HG02759 (cell line): ENCODE measurements at regions not wholly inside any gene's neighbourhood (a gene's known extent, or its start where the extent isn't known, plus 50 kb on each side); places are given as distances from the start of the nearest gene placed in this dataset.

Experiments used
- ATAC-seq: cut with Tn5 transposase; IDR thresholded peaks from one replicate; pipeline ENCODE4 v1.9.1; 2021; ENCODE audit warnings: mild to moderate bottlenecking, moderate library complexity; ENCODE audit not compliant: unreplicated experiment

DNA sequence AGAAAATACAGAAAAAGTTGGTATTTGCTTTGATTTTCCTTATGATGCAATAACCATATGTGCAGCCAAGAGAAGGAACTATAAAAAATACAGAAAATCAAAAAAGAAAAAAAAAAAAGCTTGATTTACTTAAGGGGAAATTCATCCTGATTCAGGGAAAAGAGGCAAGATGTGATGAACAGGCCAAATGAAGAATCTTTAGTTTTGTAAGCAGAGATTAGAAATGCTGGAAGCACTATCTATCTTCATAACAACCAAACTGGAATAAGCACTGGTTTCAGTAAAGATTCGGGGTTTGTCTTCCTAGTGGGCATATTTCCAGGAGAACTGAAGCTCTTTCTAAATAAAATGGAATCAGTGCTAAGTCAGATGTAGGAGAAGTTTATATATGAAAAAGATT is 82.9 kb upstream of the KCNIP4 start:
- ATAC-seq: no peak

DNA sequence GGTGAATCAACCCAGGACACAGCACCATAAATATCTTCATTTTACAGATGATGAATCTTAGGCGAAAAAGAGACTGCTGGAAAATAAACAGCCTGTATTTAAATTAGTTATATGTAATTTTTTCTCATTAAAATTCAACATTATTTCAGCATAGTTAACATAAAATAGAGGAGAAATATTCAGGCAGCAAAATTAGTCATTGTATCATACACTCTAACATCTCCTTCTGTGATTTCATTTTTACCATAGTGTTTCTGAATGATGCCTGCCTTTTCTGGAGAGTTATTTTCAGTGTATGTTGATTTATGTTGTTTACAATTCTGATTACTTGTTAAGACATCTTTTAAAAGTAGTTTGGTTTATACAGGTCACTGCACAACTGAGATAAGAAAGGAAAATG is 82.3 kb upstream of the KCNIP4 start:
- ATAC-seq: no peak

DNA sequence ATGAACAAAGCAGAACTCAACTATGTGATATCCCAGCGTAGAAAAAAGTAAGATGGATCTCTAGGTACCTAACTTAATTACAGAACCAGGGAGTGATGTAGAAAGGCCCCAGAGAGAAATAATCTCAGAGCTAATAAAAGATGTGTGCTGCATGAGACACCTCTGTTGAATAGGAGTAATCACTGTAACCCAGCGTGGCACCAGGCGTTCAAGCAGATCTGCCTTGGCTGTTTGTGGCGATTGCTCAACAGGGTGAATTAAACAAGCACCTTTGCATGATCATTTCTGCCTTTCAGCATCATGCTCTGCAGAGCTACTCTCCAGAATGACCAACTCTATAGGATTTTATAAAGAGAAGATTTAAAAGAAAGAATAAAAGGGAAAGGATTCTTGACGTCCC is 81.7 kb upstream of the KCNIP4 start:
- ATAC-seq: no peak

DNA sequence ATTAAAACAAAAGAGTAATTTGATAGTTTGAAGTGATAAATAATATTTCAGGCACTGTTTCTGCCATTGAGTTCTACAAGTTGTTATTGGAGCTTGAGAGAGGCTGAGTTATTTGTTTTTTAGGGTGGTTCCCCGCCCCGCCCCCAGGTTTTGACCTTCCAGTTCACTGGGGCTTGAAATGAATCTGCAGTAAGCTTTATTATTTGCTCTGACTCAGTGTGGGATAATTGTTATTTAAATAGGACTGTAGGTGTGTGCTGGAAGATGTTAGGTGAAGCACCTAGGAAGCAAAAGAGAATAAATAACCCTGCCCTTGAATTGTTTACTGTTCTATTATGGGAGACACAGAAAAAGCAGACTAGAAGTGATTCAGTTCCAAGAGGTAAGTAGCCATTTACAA is 81.2 kb upstream of the KCNIP4 start:
- ATAC-seq: no peak

DNA sequence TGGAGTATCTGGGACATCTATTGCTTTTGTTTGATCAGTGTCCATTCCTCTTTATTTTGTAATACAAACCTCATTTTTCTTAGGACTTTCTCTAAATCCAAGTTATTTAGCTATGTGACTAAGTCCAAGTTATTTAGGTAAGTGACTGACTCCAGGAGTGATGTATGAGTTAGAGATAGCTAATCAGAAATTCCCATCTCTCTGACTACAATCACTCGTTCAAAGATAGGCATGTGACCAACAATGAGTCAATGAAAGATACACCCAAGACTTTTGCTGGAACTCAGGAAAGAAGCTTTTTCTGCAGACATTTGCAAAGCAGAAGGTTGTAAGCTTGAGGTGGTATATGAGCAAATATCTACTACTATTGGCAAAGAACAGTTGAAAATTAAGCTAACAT is 72.5 kb upstream of the KCNIP4 start:
- ATAC-seq: no peak

DNA sequence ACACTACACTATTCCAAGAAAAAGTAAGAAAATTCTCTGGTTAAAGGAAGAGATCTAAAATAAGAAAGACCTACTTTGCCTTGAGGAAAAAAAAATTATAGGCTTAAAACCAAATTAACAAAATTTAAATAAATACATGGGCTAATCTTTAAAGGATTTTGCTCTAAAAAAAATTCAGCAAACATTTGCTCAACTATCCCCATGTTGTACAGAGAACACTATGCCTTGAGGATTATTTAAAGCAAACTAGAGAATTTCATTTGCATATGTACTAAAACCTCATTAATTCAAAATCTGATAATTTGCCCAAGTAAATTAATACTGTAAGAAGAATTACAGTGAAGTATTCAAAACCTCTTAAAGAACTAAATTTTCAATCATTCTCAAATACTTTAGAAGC is 71.6 kb upstream of the KCNIP4 start:
- ATAC-seq: no peak

DNA sequence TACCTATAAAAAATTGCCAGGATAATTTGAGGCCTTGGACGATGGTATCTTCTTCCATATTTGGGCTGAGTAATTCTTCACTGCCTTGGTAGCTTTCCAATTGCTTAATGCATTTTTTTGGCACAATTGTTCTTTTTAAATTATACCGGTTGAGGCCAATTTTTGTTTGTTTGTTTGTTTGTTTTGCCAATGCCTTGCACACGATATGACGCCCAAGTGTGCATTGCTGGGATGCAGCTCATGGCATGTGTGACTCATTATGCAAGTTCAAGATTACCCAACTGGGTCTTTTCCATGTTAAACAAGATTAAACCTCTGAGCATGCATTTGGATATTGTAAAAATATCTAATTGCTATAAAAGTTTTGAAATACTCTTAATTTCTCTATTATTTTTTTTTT is 71.1 kb upstream of the KCNIP4 start:
- no peak for ATAC-seq

DNA sequence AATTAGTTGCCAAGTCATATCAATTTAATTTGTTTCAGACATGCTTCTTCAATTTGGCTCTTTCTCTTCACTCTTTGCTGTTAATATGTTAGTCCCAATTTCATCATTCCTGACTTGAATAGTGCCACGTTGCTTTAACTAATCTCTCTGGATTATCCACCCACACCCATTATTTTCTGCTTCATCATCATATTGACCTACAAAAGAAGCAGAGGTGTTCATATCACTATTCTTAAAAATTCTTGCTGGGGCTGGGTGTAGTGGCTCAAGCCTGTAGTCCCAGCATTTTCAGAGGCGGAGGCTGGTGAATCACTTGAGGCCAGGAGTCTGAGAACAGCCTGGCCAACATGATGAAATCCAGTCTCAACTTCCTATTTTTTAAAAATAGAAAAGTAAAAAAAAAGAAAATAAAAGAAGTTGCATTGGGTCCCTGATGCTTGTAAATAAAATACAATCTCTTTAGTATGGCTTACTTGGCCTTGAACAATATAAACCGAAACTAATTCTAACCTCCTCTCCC is 65.7 kb upstream of the KCNIP4 start:
- no peak for ATAC-seq

DNA sequence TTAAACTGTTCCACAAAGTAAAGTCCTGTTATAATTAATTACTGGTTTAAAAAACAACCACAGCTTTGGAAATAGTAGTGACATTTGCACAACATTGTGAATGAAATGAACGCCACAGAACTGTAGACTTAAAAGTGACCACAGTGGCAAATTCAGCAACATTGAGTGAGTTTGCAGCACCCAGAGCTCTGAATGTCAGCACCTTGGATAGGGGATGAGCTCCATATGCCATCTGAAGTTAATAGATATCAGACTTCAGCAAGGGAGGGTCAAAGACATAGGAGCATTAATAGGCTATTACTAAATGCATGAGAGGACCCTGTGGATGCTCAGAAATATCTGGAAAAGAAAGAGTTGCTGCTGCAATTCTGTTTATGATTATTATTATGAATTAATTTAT is 55.3 kb upstream of the KCNIP4 start:
- no peak for ATAC-seq
